Activated T-cell treated with anti-CD3 and anti-CD28 coated beads for 48 hours (primary cell): ENCODE measurements at regions not wholly inside any gene's neighbourhood (a gene's known extent, or its start where the extent isn't known, plus 50 kb on each side); places are given as distances from the start of the nearest gene placed in this dataset.

Source experiments
- DNase-seq: peaks from one replicate; pipeline ENCODE4 v3.0.0-alpha.2; 2020; ENCODE audit warnings: low read depth

- DNase-seq = no peak
Observed at GRCh38 chr3:72299823-72300222, 514.9 kb upstream of the PROK2 start.

GRCh38 chr3:72299321-72299802, 514.4 kb upstream of the PROK2 start:
- no peak for DNase-seq

GRCh38 chr3:72298201-72299152, 513.5 kb upstream of the PROK2 start:
- DNase-seq = no peak

- DNase-seq = no peak
Observed at GRCh38 chr3:72297481-72297880, 512.5 kb upstream of the PROK2 start.

GRCh38 chr3:72296477-72297111, 511.6 kb upstream of the PROK2 start:
- no peak for DNase-seq

GRCh38 chr3:72295962-72296450, 511.1 kb upstream of the PROK2 start:
- no peak for DNase-seq

GRCh38 chr3:72295276-72295961, 510.5 kb upstream of the PROK2 start:
- no peak for DNase-seq

GRCh38 chr3:72290859-72291638, 506.1 kb upstream of the PROK2 start:
- no peak for DNase-seq

- DNase-seq = no peak
Observed at GRCh38 chr3:72289692-72290071, 504.7 kb upstream of the PROK2 start.

- no peak for DNase-seq
Observed at GRCh38 chr3:72288955-72289691, 504.2 kb upstream of the PROK2 start.

- no peak for DNase-seq
Observed at GRCh38 chr3:72287956-72288355, 503.0 kb upstream of the PROK2 start.

GRCh38 chr3:72285502-72285901, 500.6 kb upstream of the PROK2 start:
- DNase-seq = no peak

GRCh38 chr3:72284471-72284870, 499.5 kb upstream of the PROK2 start:
- DNase-seq = no peak

- DNase-seq = no peak
Observed at GRCh38 chr3:72282918-72283317, 498.0 kb upstream of the PROK2 start.

- no peak for DNase-seq
Observed at GRCh38 chr3:72281551-72281950, 496.6 kb upstream of the PROK2 start.

GRCh38 chr3:72280876-72281275, 495.9 kb upstream of the PROK2 start:
- DNase-seq = no peak

GRCh38 chr3:72279631-72280041, 494.7 kb upstream of the PROK2 start:
- no peak for DNase-seq

GRCh38 chr3:72279068-72279604, 494.2 kb upstream of the PROK2 start:
- DNase-seq = no peak

- DNase-seq = no peak
Observed at GRCh38 chr3:72278349-72279067, 493.6 kb upstream of the PROK2 start.

GRCh38 chr3:72277710-72278109, 492.8 kb upstream of the PROK2 start:
- DNase-seq = no peak
